ENCODE measurements at regions not wholly inside any gene's neighbourhood (a gene's known extent, or its start where the extent isn't known, plus 50 kb on each side); places are given as distances from the start of the nearest gene placed in this dataset.

GRCh38 chr5:6058055-6058715, 320.2 kb downstream of the MED10 start:
- no peak for DNase-seq

GRCh38 chr5:6056280-6056679, 322.1 kb downstream of the MED10 start:
- no peak for DNase-seq

- DNase-seq = no peak
Measured at GRCh38 chr5:6049662-6050061, 328.7 kb downstream of the MED10 start.

GRCh38 chr5:6048746-6049145, 329.6 kb downstream of the MED10 start:
- no peak for DNase-seq

GRCh38 chr5:6046296-6046967, 331.9 kb downstream of the MED10 start:
- DNase-seq = no peak

GRCh38 chr5:6043491-6044310, 334.6 kb downstream of the MED10 start:
- DNase-seq = no peak

- no peak for DNase-seq
Measured at GRCh38 chr5:6041977-6042550, 336.3 kb downstream of the MED10 start.

GRCh38 chr5:6039111-6039510, 339.2 kb downstream of the MED10 start:
- no peak for DNase-seq

- DNase-seq = no peak
Measured at GRCh38 chr5:6036006-6036405, 342.3 kb downstream of the MED10 start.

- no peak for DNase-seq
Measured at GRCh38 chr5:6029811-6030271, 348.5 kb downstream of the MED10 start.

- no peak for DNase-seq
Measured at GRCh38 chr5:6026766-6027406, 351.5 kb downstream of the MED10 start.

- DNase-seq = no peak
Measured at GRCh38 chr5:6019612-6020011, 358.7 kb downstream of the MED10 start.

- no peak for DNase-seq
Measured at GRCh38 chr5:6013506-6013905, 364.8 kb downstream of the MED10 start.

GRCh38 chr5:6011199-6011598, 367.1 kb downstream of the MED10 start:
- DNase-seq = no peak

GRCh38 chr5:6006838-6007314, 371.5 kb downstream of the MED10 start:
- DNase-seq = no peak

- no peak for DNase-seq
Measured at GRCh38 chr5:6003040-6003825, 375.1 kb downstream of the MED10 start.

- no peak for DNase-seq
Measured at GRCh38 chr5:6000867-6001266, 377.5 kb downstream of the MED10 start.

GRCh38 chr5:5995819-5996218, 382.5 kb downstream of the MED10 start:
- DNase-seq = no peak

GRCh38 chr5:5986492-5987178, 391.7 kb downstream of the MED10 start:
- no peak for DNase-seq

GRCh38 chr5:5985332-5985731, 393.0 kb downstream of the MED10 start:
- no peak for DNase-seq

- DNase-seq = no peak
Measured at GRCh38 chr5:5983261-5983980, 394.9 kb downstream of the MED10 start.

All from activated CD4-positive, alpha-beta T cell treated with anti-CD3 and anti-CD28 coated beads, Interleukin-2, amount 50 U/mL, for 1 hour (primary cell).